ENCODE measurements at regions not wholly inside any gene's neighbourhood (a gene's known extent, or its start where the extent isn't known, plus 50 kb on each side); places are given as distances from the start of the nearest gene placed in this dataset.
"Not testable (repeated sequence)": the region's sequence is repeated elsewhere in the genome, so short reads cannot be mapped to it uniquely, and the experiment has no call there.

DNA sequence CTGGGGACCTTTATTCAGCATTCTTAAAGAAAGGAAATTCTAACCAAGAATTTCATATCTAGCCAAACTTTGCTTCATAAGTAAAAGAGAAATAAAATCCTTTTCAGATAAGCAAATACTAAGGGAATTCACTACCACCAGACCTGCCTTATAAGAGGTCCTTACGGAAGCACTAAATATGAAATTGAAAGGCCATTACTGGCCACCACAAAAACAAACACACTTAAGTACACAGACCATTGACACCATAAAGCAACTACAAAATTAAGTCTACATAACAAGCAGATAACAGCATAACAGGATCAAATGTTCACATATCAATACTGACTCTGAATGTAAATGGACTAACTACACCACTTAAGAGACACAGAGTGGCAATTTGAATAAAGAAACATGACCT, 361.4 kb upstream of the POU5F2 start:
- no peaks in the 10 kb centered on the region for H3K27me3 ChIP-seq
- no peaks in the 10 kb centered on the region for H3K9me3 ChIP-seq
- no peaks in the 10 kb centered on the region for H3K36me3 ChIP-seq
- TF ChIP-seq POLR2A (IDR thresholded peaks at IDR 0.05) (no peak), POLR2AphosphoS5 (IDR thresholded peaks at IDR 0.05; ENCODE audit: insufficient read depth in 1 of 2, low read depth in 1 of 2) (no peak)
- TF ChIP-seq, protein P1, sequence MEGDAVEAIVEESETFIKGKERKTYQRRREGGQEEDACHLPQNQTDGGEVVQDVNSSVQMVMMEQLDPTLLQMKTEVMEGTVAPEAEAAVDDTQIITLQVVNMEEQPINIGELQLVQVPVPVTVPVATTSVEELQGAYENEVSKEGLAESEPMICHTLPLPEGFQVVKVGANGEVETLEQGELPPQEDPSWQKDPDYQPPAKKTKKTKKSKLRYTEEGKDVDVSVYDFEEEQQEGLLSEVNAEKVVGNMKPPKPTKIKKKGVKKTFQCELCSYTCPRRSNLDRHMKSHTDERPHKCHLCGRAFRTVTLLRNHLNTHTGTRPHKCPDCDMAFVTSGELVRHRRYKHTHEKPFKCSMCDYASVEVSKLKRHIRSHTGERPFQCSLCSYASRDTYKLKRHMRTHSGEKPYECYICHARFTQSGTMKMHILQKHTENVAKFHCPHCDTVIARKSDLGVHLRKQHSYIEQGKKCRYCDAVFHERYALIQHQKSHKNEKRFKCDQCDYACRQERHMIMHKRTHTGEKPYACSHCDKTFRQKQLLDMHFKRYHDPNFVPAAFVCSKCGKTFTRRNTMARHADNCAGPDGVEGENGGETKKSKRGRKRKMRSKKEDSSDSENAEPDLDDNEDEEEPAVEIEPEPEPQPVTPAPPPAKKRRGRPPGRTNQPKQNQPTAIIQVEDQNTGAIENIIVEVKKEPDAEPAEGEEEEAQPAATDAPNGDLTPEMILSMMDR (IDR thresholded peaks at IDR 0.05), result no peak
- intact Hi-C loops (cut with DNase I), result no loop called here
- no peak for DNase-seq (ENCODE audit: extremely low spot score in 2 of 2)
- no peak overlapping the region for H3K27ac ChIP-seq
- no peaks in the 10 kb centered on the region for H3K4me1 ChIP-seq
- H3K4me3 ChIP-seq, result no peak overlapping the region

DNA sequence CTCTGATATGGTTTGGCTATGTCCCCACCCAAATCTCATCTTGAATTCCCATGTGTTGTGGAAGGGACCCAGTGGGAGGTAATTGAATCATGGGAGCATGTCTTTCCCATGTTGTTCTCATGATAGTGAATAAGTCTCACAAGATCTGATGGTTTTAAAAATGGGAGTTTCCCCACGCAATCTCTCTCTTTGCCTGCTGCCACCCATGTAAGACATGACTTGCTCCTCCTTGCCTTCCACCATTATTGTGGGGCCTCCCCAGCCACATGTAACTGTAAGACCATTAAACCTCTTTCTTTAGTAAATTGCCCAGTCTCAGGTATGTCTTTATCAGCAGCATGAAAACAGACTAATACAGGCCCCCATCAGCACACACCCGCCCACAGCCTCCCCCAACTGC, 356.0 kb upstream of the POU5F2 start:
- H3K27ac ChIP-seq; H3K27me3 ChIP-seq; H3K4me3 ChIP-seq; intact Hi-C loops (cut with DNase I); H3K9me3 ChIP-seq; H3K36me3 ChIP-seq; H3K4me1 ChIP-seq; DNase-seq (ENCODE audit: extremely low spot score in 2 of 2): not testable (repeated sequence)

DNA sequence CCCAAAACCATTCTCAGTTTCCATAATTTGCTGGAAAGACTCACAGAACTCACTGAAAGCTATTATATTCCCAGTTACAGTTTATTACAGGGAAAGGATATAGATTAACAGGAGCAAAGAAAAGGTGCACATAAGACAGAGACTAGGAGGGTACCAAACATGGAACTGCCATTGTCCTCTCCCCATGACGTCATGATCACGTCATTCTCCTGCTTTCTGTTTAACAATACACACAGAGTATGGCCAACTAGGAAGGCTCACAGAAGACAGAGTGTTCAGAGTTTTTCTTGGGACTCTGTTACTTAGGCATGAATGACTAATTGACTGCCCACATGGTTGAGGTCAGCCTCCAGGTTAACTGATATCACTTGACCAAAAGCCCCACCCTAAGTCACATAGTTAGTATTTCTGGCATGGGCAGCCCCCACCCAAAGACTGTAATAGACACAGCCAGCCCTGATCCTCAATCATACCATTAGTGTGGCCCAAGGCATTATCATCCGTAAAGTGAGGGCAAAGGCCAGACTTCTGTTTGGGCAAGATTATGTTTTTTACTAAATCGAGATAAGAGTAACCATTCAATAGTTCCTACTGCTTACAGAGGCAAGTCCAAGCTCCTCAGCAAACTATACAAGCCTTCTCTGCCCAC, 353.5 kb upstream of the POU5F2 start:
- no peak for DNase-seq (ENCODE audit: extremely low spot score in 2 of 2)
- no peaks in the 10 kb centered on the region for H3K36me3 ChIP-seq
- intact Hi-C loops (cut with DNase I), result no loop called here
- H3K9me3 ChIP-seq, result no peaks in the 10 kb centered on the region
- no peak overlapping the region for H3K27ac ChIP-seq
- TF ChIP-seq POLR2A (IDR thresholded peaks at IDR 0.05) (no peak), POLR2AphosphoS5 (IDR thresholded peaks at IDR 0.05; ENCODE audit: insufficient read depth in 1 of 2, low read depth in 1 of 2) (no peak)
- TF ChIP-seq, protein P1 (IDR thresholded peaks at IDR 0.05), result no peak
- H3K4me1 ChIP-seq, result no peaks in the 10 kb centered on the region
- H3K27me3 ChIP-seq, result no peaks in the 10 kb centered on the region
- no peak overlapping the region for H3K4me3 ChIP-seq

DNA sequence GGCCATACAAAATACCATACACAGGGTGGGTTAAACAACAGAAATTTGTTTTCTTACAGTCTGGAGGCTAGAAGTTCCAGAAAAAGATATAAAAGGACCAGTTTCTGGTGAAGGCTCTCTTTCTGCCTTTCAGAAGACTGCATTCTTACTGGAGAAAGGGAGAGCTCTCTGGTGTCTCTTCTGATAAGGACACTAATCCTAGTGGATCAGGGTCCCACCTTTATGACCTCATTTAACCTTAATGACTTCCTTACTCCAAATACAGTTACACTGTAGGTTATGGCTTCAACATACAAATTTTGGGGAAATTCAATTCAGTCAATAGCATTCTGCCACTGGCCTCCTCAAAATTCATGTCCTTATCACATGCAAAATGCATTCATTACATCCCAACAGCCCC, 351.9 kb upstream of the POU5F2 start:
- H3K36me3 ChIP-seq, result no peaks in the 10 kb centered on the region
- H3K9me3 ChIP-seq, result no peaks in the 10 kb centered on the region
- H3K4me3 ChIP-seq, result no peak overlapping the region
- no peaks in the 10 kb centered on the region for H3K27me3 ChIP-seq
- intact Hi-C loops (cut with DNase I), result no loop called here
- DNase-seq (ENCODE audit: extremely low spot score in 2 of 2), result no peak
- H3K4me1 ChIP-seq, result no peaks in the 10 kb centered on the region
- TF ChIP-seq POLR2AphosphoS5 (IDR thresholded peaks at IDR 0.05; ENCODE audit: insufficient read depth in 1 of 2, low read depth in 1 of 2) (no peak), POLR2A (IDR thresholded peaks at IDR 0.05) (no peak)
- TF ChIP-seq, protein P1 (IDR thresholded peaks at IDR 0.05), result no peak
- H3K27ac ChIP-seq, result no peak overlapping the region

DNA sequence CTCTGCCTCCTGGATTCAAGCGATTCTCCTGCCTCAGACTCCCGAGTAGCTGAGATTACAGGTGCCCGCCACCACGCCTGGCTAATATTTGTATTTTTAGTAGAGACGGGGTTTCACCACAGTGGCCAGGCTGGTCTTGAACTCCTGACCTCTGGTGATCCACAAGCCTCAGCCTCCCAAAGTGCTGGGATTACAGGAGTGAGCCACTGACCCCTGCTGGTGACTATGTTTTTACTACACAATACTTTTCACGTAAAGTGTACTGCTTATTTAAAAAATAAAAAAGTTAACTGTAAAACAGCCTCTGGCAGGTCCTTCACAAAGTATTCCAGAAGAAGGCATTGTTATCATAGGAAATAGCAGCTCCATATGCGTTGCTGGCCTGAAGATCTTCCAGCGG, 345.2 kb upstream of the POU5F2 start:
- H3K36me3 ChIP-seq; H3K4me1 ChIP-seq; H3K4me3 ChIP-seq; intact Hi-C loops (cut with DNase I); H3K9me3 ChIP-seq; DNase-seq (ENCODE audit: extremely low spot score in 2 of 2); H3K27me3 ChIP-seq; H3K27ac ChIP-seq: not testable (repeated sequence)

DNA sequence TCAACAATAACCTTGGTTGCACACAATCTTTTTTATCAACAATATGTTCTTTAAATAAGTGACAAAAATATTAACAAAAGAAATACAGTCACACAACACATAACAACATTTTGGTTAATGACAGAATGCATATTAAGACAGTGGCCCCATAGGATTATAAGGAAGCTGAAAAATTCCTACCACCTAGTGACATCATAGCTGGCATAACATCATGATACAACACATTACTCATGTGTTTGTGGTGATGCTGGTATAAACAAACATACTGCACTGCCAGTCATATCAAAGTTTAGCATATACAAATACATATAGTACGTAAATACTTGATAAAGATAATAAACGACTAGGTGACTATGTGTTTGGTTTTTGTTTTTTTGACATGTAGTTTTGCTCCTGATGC, 344.8 kb upstream of the POU5F2 start:
- H3K4me3 ChIP-seq, result no peak overlapping the region
- intact Hi-C loops (cut with DNase I), result no loop called here
- no peaks in the 10 kb centered on the region for H3K4me1 ChIP-seq
- H3K36me3 ChIP-seq, result no peaks in the 10 kb centered on the region
- TF ChIP-seq POLR2AphosphoS5 (IDR thresholded peaks at IDR 0.05; ENCODE audit: insufficient read depth in 1 of 2, low read depth in 1 of 2), result no peak
- no peak for TF ChIP-seq POLR2A (IDR thresholded peaks at IDR 0.05)
- TF ChIP-seq, protein P1 (IDR thresholded peaks at IDR 0.05), result no peak
- no peaks in the 10 kb centered on the region for H3K27me3 ChIP-seq
- DNase-seq (ENCODE audit: extremely low spot score in 2 of 2), result no peak
- H3K27ac ChIP-seq, result no peak overlapping the region
- H3K9me3 ChIP-seq, result no peaks in the 10 kb centered on the region
